ENCODE measurements at regions not wholly inside any gene's neighbourhood (a gene's known extent, or its start where the extent isn't known, plus 50 kb on each side); places are given as distances from the start of the nearest gene placed in this dataset.
A peak's percentile ranks its signal among the peaks of the same experiment; 100 is the strongest.
"Not testable (repeated sequence)": the region's sequence is repeated elsewhere in the genome, so short reads cannot be mapped to it uniquely, and the experiment has no call there.

- no peak for ATAC-seq (replicated peaks in 6 of 8)
- in situ Hi-C loops (cut with MboI; ENCODE audit: low pct_unique_long_range_greater_than_20kb in 2 of 9, low sequenced_read_pairs in 9 of 9, unreplicated experiment in 9 of 9) = no loop called here
- Histone ChIP-seq H3K4me1 (replicated peaks in 1 of 2) (no peaks in the 10 kb centered on the region), H3K4me3 (no peak overlapping the region), H3K27ac (no peak overlapping the region)
- WGBS, 10 experiments = 20 to 100% (median 84%) methylated on average over 1 to 5 of the region's 5 CpGs; no CpG with 5 or more reads in 2 of the 10 experiments
Observed at GRCh38 chrX:26916991-26917390, 546.1 kb downstream of the PPP4R3C start.

DNA sequence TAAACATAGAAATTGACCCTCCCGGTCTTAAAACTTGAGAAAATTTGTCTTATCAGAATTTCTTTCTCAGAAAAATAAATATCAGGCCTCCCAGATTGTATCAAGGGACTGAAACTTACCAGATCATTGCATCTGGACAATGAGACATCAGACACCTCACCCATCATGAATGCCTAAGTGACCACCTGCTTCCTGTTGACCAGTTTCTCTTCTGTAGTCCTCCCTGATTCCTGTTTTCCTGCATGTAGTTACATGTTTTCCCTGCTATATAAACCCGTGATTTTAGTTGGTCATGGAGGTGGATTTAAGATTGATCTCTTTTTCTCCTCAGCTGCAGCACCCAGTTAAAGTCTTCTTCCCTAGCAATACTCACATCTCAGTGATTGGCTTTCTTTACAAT is 548.1 kb downstream of the PPP4R3C start:
- H3K27ac ChIP-seq = no peak overlapping the region
- no peaks in the 10 kb centered on the region for H3K4me1 ChIP-seq (replicated peaks in 1 of 2)
- 0 to 50% methylated on average over 2 of the region's 2 CpGs; no CpG with 5 or more reads in 8 of the 10 experiments for WGBS, 10 experiments
- H3K4me3 ChIP-seq = no peak overlapping the region
- no peak for ATAC-seq (replicated peaks in 6 of 8)
- in situ Hi-C loops (cut with MboI; ENCODE audit: low pct_unique_long_range_greater_than_20kb in 2 of 9, low sequenced_read_pairs in 9 of 9, unreplicated experiment in 9 of 9) = no loop called here

- 0 to 100% (median 58%) methylated on average over 1 to 2 of the region's 2 CpGs; no CpG with 5 or more reads in 1 of the 10 experiments for WGBS, 10 experiments
- ATAC-seq (replicated peaks in 6 of 8) = no peak
- in situ Hi-C loops (cut with MboI; ENCODE audit: low pct_unique_long_range_greater_than_20kb in 2 of 9, low sequenced_read_pairs in 9 of 9, unreplicated experiment in 9 of 9) = no loop called here
- Histone ChIP-seq H3K4me3 (no peak overlapping the region), H3K4me1 (replicated peaks in 1 of 2) (no peaks in the 10 kb centered on the region), H3K27ac (no peak overlapping the region)
Observed at GRCh38 chrX:26914232-26914631, 548.9 kb downstream of the PPP4R3C start.

DNA sequence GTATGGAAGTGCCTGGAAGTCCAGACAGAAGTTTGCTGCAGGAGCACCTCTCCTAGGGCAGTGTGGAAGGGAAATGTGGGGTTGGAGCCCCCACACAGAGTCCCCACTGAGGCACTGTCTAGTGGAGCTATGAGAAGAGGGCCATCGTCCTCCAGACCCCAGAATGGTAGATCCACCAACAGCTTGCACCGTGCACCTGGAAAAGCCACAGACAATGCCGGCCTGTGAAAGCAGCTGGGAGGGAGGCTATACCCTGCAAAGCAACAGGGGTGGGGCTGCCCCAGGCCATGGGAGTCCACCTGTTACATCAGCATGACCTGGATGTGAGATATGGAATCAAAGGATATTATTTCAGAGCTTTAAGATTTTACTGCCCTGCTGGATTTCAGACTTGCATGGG is 551.4 kb downstream of the PPP4R3C start:
- ATAC-seq (replicated peaks in 6 of 8); in situ Hi-C loops (cut with MboI; ENCODE audit: low pct_unique_long_range_greater_than_20kb in 2 of 9, low sequenced_read_pairs in 9 of 9, unreplicated experiment in 9 of 9); H3K4me3 ChIP-seq; H3K4me1 ChIP-seq (replicated peaks in 1 of 2); H3K27ac ChIP-seq: not testable (repeated sequence)
- no CpG with 5 or more reads among the region's 3 CpGs for WGBS, 10 experiments

GRCh38 chrX:26909728-26910127 is 553.4 kb downstream of the PPP4R3C start:
- H3K4me3 ChIP-seq = no peak overlapping the region
- in situ Hi-C loops (cut with MboI; ENCODE audit: low pct_unique_long_range_greater_than_20kb in 2 of 9, low sequenced_read_pairs in 9 of 9, unreplicated experiment in 9 of 9) = no loop called here
- no peak overlapping the region for H3K27ac ChIP-seq
- WGBS, 10 experiments = 0 to 80% (median 30%) methylated on average over 1 to 2 of the region's 2 CpGs; no CpG with 5 or more reads in 6 of the 10 experiments
- no peaks in the 10 kb centered on the region for H3K4me1 ChIP-seq (replicated peaks in 1 of 2)
- ATAC-seq (replicated peaks in 6 of 8) = no peak

DNA sequence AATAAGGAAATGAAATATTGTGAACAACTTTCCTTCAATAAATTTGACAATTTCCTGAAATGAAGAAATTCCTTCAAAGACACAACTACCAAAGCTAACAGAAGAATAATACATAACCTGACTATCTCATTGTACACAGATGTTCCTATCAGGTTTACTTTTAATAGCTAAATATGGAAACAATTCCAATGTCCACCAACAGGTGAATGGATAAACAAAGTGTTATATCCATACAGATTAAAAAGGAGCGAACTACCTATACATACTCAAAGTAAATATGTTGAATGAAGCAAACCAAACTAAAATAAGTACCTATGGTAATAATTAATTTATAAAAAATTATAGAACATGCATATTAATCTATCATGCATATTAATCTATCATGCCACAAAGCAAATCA is 554.9 kb downstream of the PPP4R3C start:
- ATAC-seq (replicated peaks in 6 of 8) = no peak
- H3K4me1 ChIP-seq (replicated peaks in 1 of 2) = no peaks in the 10 kb centered on the region
- H3K4me3 ChIP-seq = no peak overlapping the region
- WGBS, 10 experiments = 0 to 100% (median 43%) methylated on average over 1 of the region's 1 CpG; no CpG with 5 or more reads in 5 of the 10 experiments
- H3K27ac ChIP-seq = no peak overlapping the region
- in situ Hi-C loops (cut with MboI; ENCODE audit: low pct_unique_long_range_greater_than_20kb in 2 of 9, low sequenced_read_pairs in 9 of 9, unreplicated experiment in 9 of 9) = no loop called here

GRCh38 chrX:26889574-26889973 is 573.6 kb downstream of the PPP4R3C start:
- H3K27ac ChIP-seq = no peak overlapping the region
- no peaks in the 10 kb centered on the region for H3K4me1 ChIP-seq (replicated peaks in 1 of 2)
- peak in 7 of 8 experiments; percentile 17 to 91 (median 41) for ATAC-seq (replicated peaks in 6 of 8)
- H3K4me3 ChIP-seq = no peak overlapping the region
- 0 to 100% (median 55%) methylated on average over 1 to 3 of the region's 3 CpGs; no CpG with 5 or more reads in 3 of the 10 experiments for WGBS, 10 experiments
- in situ Hi-C loops (cut with MboI; ENCODE audit: low pct_unique_long_range_greater_than_20kb in 2 of 9, low sequenced_read_pairs in 9 of 9, unreplicated experiment in 9 of 9) = no loop called here

GRCh38 chrX:26873736-26874135 is 589.4 kb downstream of the PPP4R3C start:
- in situ Hi-C loops (cut with MboI; ENCODE audit: low pct_unique_long_range_greater_than_20kb in 2 of 9, low sequenced_read_pairs in 9 of 9, unreplicated experiment in 9 of 9) = no loop called here
- Histone ChIP-seq H3K27ac (no peak overlapping the region), H3K4me3 (no peak overlapping the region), H3K4me1 (replicated peaks in 1 of 2) (no peaks in the 10 kb centered on the region)
- no peak for ATAC-seq (replicated peaks in 6 of 8)
- no CpG with 5 or more reads among the region's 29 CpGs for WGBS, 10 experiments

- H3K4me3 ChIP-seq = no peak overlapping the region
- in situ Hi-C loops (cut with MboI; ENCODE audit: low pct_unique_long_range_greater_than_20kb in 2 of 9, low sequenced_read_pairs in 9 of 9, unreplicated experiment in 9 of 9) = no loop called here
- H3K27ac ChIP-seq = no peak overlapping the region
- WGBS, 10 experiments = 67 to 100% methylated on average over 1 of the region's 1 CpG; no CpG with 5 or more reads in 8 of the 10 experiments
- no peak for ATAC-seq (replicated peaks in 6 of 8)
- no peaks in the 10 kb centered on the region for H3K4me1 ChIP-seq (replicated peaks in 1 of 2)
Observed at GRCh38 chrX:26871967-26872366, 591.2 kb downstream of the PPP4R3C start.

GRCh38 chrX:26851981-26852380 is 611.2 kb downstream of the PPP4R3C start:
- WGBS, 10 experiments = 0% methylated on average over 1 of the region's 1 CpG; no CpG with 5 or more reads in 7 of the 10 experiments
- in situ Hi-C loops (cut with MboI; ENCODE audit: low pct_unique_long_range_greater_than_20kb in 2 of 9, low sequenced_read_pairs in 9 of 9, unreplicated experiment in 9 of 9) = no loop called here
- no peaks in the 10 kb centered on the region for H3K4me1 ChIP-seq (replicated peaks in 1 of 2)
- H3K27ac ChIP-seq = no peak overlapping the region
- ATAC-seq (replicated peaks in 6 of 8) = peak in 4 of 8 experiments; percentile 38 to 81 (median 43)
- no peak overlapping the region for H3K4me3 ChIP-seq

- no peak overlapping the region for H3K4me3 ChIP-seq
- 0 to 20% methylated on average over 1 to 2 of the region's 2 CpGs; no CpG with 5 or more reads in 8 of the 10 experiments for WGBS, 10 experiments
- ATAC-seq (replicated peaks in 6 of 8) = no peak
- H3K27ac ChIP-seq = no peak overlapping the region
- no peaks in the 10 kb centered on the region for H3K4me1 ChIP-seq (replicated peaks in 1 of 2)
- in situ Hi-C loops (cut with MboI; ENCODE audit: low pct_unique_long_range_greater_than_20kb in 2 of 9, low sequenced_read_pairs in 9 of 9, unreplicated experiment in 9 of 9) = no loop called here
Observed at GRCh38 chrX:26848511-26848910, 614.6 kb downstream of the PPP4R3C start.

- no peaks in the 10 kb centered on the region for H3K4me1 ChIP-seq (replicated peaks in 1 of 2)
- ATAC-seq (replicated peaks in 6 of 8) = no peak
Observed at GRCh38 chrX:26845056-26845455, 618.1 kb downstream of the PPP4R3C start.

DNA sequence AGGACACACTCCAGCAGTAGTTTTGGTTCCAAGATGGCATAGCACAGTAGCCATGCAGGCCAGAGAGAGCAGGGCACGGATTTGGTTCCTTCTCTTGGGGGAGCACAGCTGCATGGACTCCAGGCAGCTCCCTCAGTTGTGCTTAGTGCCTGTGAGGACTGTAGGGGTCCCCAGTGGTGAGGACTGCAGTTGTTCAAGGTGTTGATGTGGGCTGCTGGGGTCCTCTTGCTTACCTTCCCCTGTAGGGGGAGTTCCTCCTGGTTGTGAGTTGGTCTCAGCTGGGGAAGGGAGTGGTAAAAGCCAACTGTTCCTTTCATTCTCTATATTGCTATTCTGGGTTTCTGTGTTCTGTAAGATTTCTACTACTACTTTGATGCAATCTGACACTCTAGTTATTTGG is 606.5 kb downstream of the MAGEB5 start:
- ATAC-seq (replicated peaks in 6 of 8) = no peak

More at GRCh38 chrX:26845056-26845455, 618.1 kb downstream of the PPP4R3C start:
- no peak overlapping the region for H3K27ac ChIP-seq
- WGBS, 10 experiments = 52 to 100% (median 100%) methylated on average over 1 to 2 of the region's 2 CpGs; no CpG with 5 or more reads in 7 of the 10 experiments
- no peak overlapping the region for H3K4me3 ChIP-seq
- in situ Hi-C loops (cut with MboI; ENCODE audit: low pct_unique_long_range_greater_than_20kb in 2 of 9, low sequenced_read_pairs in 9 of 9, unreplicated experiment in 9 of 9) = no loop called here

GRCh38 chrX:26789751-26790150 is 573.8 kb downstream of the MAGEB5 start:
- H3K27ac ChIP-seq = no peak overlapping the region
- no peak for ATAC-seq (replicated peaks in 6 of 8)
- in situ Hi-C loops (cut with MboI; ENCODE audit: low pct_unique_long_range_greater_than_20kb in 2 of 9, low sequenced_read_pairs in 9 of 9, unreplicated experiment in 9 of 9) = loop anchor here in 1 of 9 experiments (25.0 kb wide), 1 partner anchor 398 kb away; no protein-coding TSS in a partner anchor
- H3K4me3 ChIP-seq = no peak overlapping the region
- H3K4me1 ChIP-seq (replicated peaks in 1 of 2) = no peaks in the 10 kb centered on the region

More for the DNA sequence above, 606.5 kb downstream of the MAGEB5 start:
- in situ Hi-C loops (cut with MboI; ENCODE audit: low pct_unique_long_range_greater_than_20kb in 2 of 9, low sequenced_read_pairs in 9 of 9, unreplicated experiment in 9 of 9) = no loop called here
- Histone ChIP-seq H3K4me3 (no peak overlapping the region), H3K27ac (no peak overlapping the region), H3K4me1 (replicated peaks in 1 of 2) (no peaks in the 10 kb centered on the region)
- 40% methylated on average over 1 of the region's 1 CpG; no CpG with 5 or more reads in 9 of the 10 experiments for WGBS, 10 experiments
